ENCODE measurements at regions not wholly inside any gene's neighbourhood (a gene's known extent, or its start where the extent isn't known, plus 50 kb on each side); places are given as distances from the start of the nearest gene placed in this dataset.
"Not testable (repeated sequence)": the region's sequence is repeated elsewhere in the genome, so short reads cannot be mapped to it uniquely, and the experiment has no call there.

- no peak for TF ChIP-seq CTCF (conservative IDR thresholded peaks at IDR 0.05)
- H3K27me3 Mint-ChIP-seq = no peaks in the 10 kb centered on the region
- no peaks in the 10 kb centered on the region for H3K9me3 Mint-ChIP-seq
- no peak overlapping the region for H3K27ac Mint-ChIP-seq
- H3K36me3 Mint-ChIP-seq = no peaks in the 10 kb centered on the region
- DNase-seq (ENCODE audit: extremely low spot score, unreplicated experiment) = no peak
- H3K4me1 Mint-ChIP-seq (ENCODE audit: unreplicated experiment) = peaks cover 13% of the 10 kb centered on the region
- H3K4me3 Mint-ChIP-seq = no peak overlapping the region
These were observed 718.5 kb downstream of the RFPL4B start for GRCh38 chr6:113065611-113066010.

GRCh38 chr6:113067612-113068275 lies 720.6 kb downstream of the RFPL4B start:
- no peak for DNase-seq (ENCODE audit: extremely low spot score, unreplicated experiment)
- H3K4me3 Mint-ChIP-seq = no peak overlapping the region
- H3K9me3 Mint-ChIP-seq = no peaks in the 10 kb centered on the region
- no peaks in the 10 kb centered on the region for H3K27me3 Mint-ChIP-seq
- no peaks in the 10 kb centered on the region for H3K36me3 Mint-ChIP-seq
- no peak overlapping the region for H3K27ac Mint-ChIP-seq
- TF ChIP-seq CTCF (conservative IDR thresholded peaks at IDR 0.05) = no peak
- peaks cover 13% of the 10 kb centered on the region for H3K4me1 Mint-ChIP-seq (ENCODE audit: unreplicated experiment)

GRCh38 chr6:113068570-113068969 lies 721.4 kb downstream of the RFPL4B start:
- no peak for DNase-seq (ENCODE audit: extremely low spot score, unreplicated experiment)
- no peaks in the 10 kb centered on the region for H3K36me3 Mint-ChIP-seq
- H3K9me3 Mint-ChIP-seq = no peaks in the 10 kb centered on the region
- H3K4me3 Mint-ChIP-seq = no peak overlapping the region
- H3K4me1 Mint-ChIP-seq (ENCODE audit: unreplicated experiment) = peaks cover 13% of the 10 kb centered on the region
- H3K27me3 Mint-ChIP-seq = no peaks in the 10 kb centered on the region
- H3K27ac Mint-ChIP-seq = no peak overlapping the region
- TF ChIP-seq CTCF (conservative IDR thresholded peaks at IDR 0.05) = no peak

GRCh38 chr6:113070681-113071080 lies 723.6 kb downstream of the RFPL4B start:
- not testable (repeated sequence) for DNase-seq (ENCODE audit: extremely low spot score, unreplicated experiment); H3K27me3 Mint-ChIP-seq; H3K27ac Mint-ChIP-seq; H3K36me3 Mint-ChIP-seq; H3K4me3 Mint-ChIP-seq; H3K4me1 Mint-ChIP-seq (ENCODE audit: unreplicated experiment); H3K9me3 Mint-ChIP-seq

- no peak for TF ChIP-seq CTCF (conservative IDR thresholded peaks at IDR 0.05)
- H3K27me3 Mint-ChIP-seq = no peaks in the 10 kb centered on the region
- H3K4me3 Mint-ChIP-seq = no peak overlapping the region
- no peaks in the 10 kb centered on the region for H3K36me3 Mint-ChIP-seq
- no peaks in the 10 kb centered on the region for H3K9me3 Mint-ChIP-seq
- DNase-seq (ENCODE audit: extremely low spot score, unreplicated experiment) = no peak
- no peak overlapping the region for H3K27ac Mint-ChIP-seq
- peaks cover 9% of the 10 kb centered on the region for H3K4me1 Mint-ChIP-seq (ENCODE audit: unreplicated experiment)
These were observed 726.6 kb downstream of the RFPL4B start for GRCh38 chr6:113073611-113074191.

- Mint-ChIP-seq H3K9me3 (no peaks in the 10 kb centered on the region), H3K27me3 (no peaks in the 10 kb centered on the region), H3K4me1 (ENCODE audit: unreplicated experiment) (peaks cover 9% of the 10 kb centered on the region), H3K4me3 (no peak overlapping the region), H3K36me3 (no peaks in the 10 kb centered on the region), H3K27ac (no peak overlapping the region)
- DNase-seq (ENCODE audit: extremely low spot score, unreplicated experiment) = no peak
- TF ChIP-seq CTCF (conservative IDR thresholded peaks at IDR 0.05) = no peak
These were observed 729.0 kb downstream of the RFPL4B start for GRCh38 chr6:113076116-113076515.
